BJ (cell line): ENCODE measurements at regions not wholly inside any gene's neighbourhood (a gene's known extent, or its start where the extent isn't known, plus 50 kb on each side); places are given as distances from the start of the nearest gene placed in this dataset.

Experiments used
- CTCF ChIA-PET: fragments of 350-600 bp; formaldehyde crosslinking; extraction: SDS; loops from one replicate; lab custom pipeline; 2021; ENCODE audit warnings: antibody characterized with exemption, inconsistent platforms; lab: Yijun Ruan, JAX
- POLR2A ChIA-PET: fragments of 300-600 bp; sonication (Branson Sonifier 250); formaldehyde crosslinking; extraction: SDS; loops from one replicate; lab custom pipeline; 2021; ENCODE audit warnings: antibody characterized with exemption; lab: Charles Lee
- DNase-seq: peaks from one replicate; pipeline ENCODE4 v3.0.0-alpha.2; 2011; ENCODE audit warnings: low read depth
- H3K27me3 ChIP-seq: 2 replicates; pipeline ENCODE4 v1.6.0; 2011; ENCODE audit warnings: low read length; ENCODE audit not compliant: control insufficient read depth, insufficient read depth
- H3K36me3 ChIP-seq: 2 replicates; pipeline ENCODE4 v1.5.1; 2011; ENCODE audit warnings: low read length; ENCODE audit not compliant: control insufficient read depth, insufficient read depth
- H3K4me3 ChIP-seq: 2 replicates; pipeline ENCODE4 v1.5.1; 2011; ENCODE audit warnings: low read depth, mild to moderate bottlenecking, control low read depth, low read length
- TF ChIP-seq, protein P1 (sequence below): IDR thresholded peaks from 2 replicates; pipeline ENCODE4 v1.5.1; 2011; ENCODE audit warnings: low read depth, mild to moderate bottlenecking, control low read depth, inconsistent platforms, low read length, moderate library complexity; ENCODE audit not compliant: insufficient read depth

DNA sequence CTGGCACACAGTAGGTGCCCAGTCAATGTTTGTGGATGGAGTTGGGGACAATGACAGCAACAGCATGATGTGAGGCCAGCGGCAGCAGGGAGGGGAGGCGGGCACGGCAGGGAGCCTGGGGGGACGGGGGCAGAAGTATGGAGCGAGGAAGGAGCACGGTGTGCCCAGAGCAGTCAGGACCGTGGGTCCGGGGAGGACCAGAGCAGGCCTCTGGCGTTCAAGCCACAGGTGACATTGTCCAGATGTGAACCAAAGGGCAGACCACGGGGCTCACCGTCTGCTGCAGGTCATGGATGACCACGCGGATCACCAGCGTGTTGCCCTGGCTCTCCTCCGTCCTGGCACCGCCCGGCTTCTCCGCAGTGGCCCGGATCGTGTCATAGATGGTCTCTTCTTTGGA lies 105.5 kb downstream of the SHANK2 start:
- CTCF ChIA-PET: interaction anchor here (0.9 kb wide), 1 partner anchor 44 kb away, joined by 3 read pairs; no protein-coding TSS in a partner anchor
- Histone ChIP-seq H3K4me3 (no peak overlapping the region), H3K36me3 (no peaks in the 10 kb centered on the region), H3K27me3 (no peaks in the 10 kb centered on the region)
- TF ChIP-seq, protein P1, sequence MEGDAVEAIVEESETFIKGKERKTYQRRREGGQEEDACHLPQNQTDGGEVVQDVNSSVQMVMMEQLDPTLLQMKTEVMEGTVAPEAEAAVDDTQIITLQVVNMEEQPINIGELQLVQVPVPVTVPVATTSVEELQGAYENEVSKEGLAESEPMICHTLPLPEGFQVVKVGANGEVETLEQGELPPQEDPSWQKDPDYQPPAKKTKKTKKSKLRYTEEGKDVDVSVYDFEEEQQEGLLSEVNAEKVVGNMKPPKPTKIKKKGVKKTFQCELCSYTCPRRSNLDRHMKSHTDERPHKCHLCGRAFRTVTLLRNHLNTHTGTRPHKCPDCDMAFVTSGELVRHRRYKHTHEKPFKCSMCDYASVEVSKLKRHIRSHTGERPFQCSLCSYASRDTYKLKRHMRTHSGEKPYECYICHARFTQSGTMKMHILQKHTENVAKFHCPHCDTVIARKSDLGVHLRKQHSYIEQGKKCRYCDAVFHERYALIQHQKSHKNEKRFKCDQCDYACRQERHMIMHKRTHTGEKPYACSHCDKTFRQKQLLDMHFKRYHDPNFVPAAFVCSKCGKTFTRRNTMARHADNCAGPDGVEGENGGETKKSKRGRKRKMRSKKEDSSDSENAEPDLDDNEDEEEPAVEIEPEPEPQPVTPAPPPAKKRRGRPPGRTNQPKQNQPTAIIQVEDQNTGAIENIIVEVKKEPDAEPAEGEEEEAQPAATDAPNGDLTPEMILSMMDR: no peak
- POLR2A ChIA-PET: no interaction called here
- no peak for DNase-seq

- H3K27me3 ChIP-seq: no peaks in the 10 kb centered on the region
- POLR2A ChIA-PET: no interaction called here
- no peak for DNase-seq
- CTCF ChIA-PET: no interaction called here
- no peaks in the 10 kb centered on the region for H3K36me3 ChIP-seq
- no peak overlapping the region for H3K4me3 ChIP-seq
- TF ChIP-seq, protein P1: no peak
Measured at GRCh38 chr11:71145988-71146824, 106.2 kb downstream of the SHANK2 start.

DNA sequence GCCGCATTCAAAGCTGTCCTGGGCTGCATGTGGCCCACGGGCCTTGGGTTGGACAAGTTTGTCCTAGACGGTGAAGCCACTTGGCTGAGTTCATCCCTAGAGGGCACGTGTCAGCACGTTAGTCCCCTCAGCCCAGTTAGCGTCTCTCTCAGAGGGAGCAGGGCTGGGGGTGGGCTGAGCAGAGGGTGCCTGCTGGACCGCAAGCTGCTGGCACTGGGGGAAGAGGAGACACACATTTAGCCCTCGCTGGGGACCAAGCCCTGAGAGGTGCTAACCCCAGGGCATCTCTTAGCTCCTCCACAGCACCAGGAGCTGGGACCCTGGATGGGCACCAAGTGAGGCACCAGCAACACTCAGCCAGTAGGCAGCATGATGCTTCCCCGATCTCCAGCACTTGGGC lies 107.0 kb downstream of the SHANK2 start:
- TF ChIP-seq, protein P1: no peak
- no peak for DNase-seq
- CTCF ChIA-PET: interaction anchor here (0.6 kb wide), 1 partner anchor 35 kb away, joined by 4 read pairs; no protein-coding TSS in a partner anchor
- H3K4me3 ChIP-seq: no peak overlapping the region
- no peaks in the 10 kb centered on the region for H3K36me3 ChIP-seq
- no peaks in the 10 kb centered on the region for H3K27me3 ChIP-seq
- POLR2A ChIA-PET: no interaction called here

GRCh38 chr11:71144736-71145135 lies 107.6 kb downstream of the SHANK2 start:
- no peak for DNase-seq
- H3K36me3 ChIP-seq: no peaks in the 10 kb centered on the region
- CTCF ChIA-PET: interaction anchor here (0.6 kb wide), 1 partner anchor 36 kb away, joined by 4 read pairs; no protein-coding TSS in a partner anchor

GRCh38 chr11:71144010-71144409 lies 108.4 kb downstream of the SHANK2 start:
- POLR2A ChIA-PET: no interaction called here
- Histone ChIP-seq H3K27me3 (no peaks in the 10 kb centered on the region), H3K36me3 (no peaks in the 10 kb centered on the region), H3K4me3 (no peak overlapping the region)
- DNase-seq: no peak
- TF ChIP-seq, protein P1: no peak
- CTCF ChIA-PET: no interaction called here

More at GRCh38 chr11:71144736-71145135, 107.6 kb downstream of the SHANK2 start:
- H3K4me3 ChIP-seq: no peak overlapping the region
- TF ChIP-seq, protein P1: no peak
- POLR2A ChIA-PET: no interaction called here
- no peaks in the 10 kb centered on the region for H3K27me3 ChIP-seq
